DMS53 (cell line): ENCODE measurements at regions not wholly inside any gene's neighbourhood (a gene's known extent, or its start where the extent isn't known, plus 50 kb on each side); places are given as distances from the start of the nearest gene placed in this dataset.

Source experiments
- DNase-seq: peaks from one replicate; lab custom pipeline; 2025; lab: John Stamatoyannopoulos, UW

- DNase-seq, result no peak
Observed at GRCh38 chr6:146865756-146866379, 267.1 kb downstream of the ADGB start.

DNA sequence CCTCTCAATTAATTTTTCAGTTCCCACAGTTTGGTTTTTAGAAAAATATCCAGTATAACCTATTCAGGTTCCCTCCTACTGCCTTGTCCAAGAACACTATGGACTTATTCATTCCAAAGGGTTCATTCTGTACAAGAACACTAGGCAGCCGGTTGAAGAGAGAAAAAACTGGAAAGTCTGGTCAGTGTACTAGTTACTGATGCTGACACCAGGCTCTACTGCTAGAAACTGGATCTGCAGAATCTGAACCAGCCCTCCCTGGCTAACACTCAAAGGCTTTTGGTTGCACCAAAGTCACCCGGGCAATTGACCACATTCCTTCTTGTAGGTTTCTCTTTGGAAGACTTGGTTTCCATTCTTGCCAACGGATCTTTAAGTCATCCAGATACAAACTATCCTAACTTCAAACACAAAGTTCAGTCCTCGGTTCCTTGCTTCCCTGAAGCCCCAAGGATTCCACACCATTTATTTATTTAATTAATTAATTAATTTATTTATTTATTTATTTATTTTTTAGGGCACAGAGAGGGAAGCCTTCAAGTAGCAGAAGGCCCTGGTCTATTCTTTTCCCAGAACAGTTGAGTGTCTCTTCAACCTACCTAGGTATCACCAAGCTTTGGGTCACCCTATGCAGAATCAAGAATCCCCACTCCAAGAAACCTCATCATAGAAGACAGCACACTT, 268.1 kb downstream of the ADGB start:
- no peak for DNase-seq

- no peak for DNase-seq
Observed at GRCh38 chr6:146868671-146869209, 270.0 kb downstream of the ADGB start.

GRCh38 chr6:146870760-146871159, 272.0 kb downstream of the ADGB start:
- DNase-seq, result no peak

DNA sequence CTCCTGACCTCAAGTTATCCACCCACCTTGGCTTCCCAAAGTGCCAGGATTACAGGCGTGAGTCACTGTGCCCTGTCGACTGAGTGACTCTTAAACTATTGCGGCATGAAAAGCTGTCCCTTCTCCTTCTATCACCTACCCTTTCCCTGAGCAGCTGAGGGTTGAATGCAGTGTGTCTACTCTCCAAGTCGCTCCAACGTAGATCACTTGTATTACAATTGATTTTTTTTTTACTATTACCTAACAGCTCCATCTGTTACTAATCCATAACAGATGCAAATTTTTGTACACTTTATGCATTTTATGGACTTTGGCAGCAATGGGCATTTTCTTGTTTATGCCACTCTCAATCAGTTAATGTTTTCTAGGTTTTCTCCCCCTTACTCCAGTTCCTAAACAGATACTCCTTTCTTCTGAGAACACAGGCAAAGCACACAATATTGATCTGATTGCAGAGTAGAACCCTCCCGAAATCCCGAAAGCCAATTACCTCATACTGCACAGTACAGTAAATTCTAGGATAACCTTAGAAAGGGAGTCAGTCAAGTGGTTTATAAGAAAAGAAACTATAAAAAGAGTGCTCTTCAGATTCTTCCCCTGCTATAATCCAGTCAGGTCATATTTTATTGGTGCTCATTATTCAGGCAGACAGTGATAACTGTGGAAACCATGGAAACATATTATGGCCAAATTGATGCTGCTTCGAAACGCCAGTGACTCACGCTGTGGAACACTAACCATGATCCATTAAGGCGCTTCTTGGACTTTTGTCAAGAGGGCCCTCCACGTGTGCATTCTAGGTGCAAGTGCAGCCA, 273.0 kb downstream of the ADGB start:
- no peak for DNase-seq

DNA sequence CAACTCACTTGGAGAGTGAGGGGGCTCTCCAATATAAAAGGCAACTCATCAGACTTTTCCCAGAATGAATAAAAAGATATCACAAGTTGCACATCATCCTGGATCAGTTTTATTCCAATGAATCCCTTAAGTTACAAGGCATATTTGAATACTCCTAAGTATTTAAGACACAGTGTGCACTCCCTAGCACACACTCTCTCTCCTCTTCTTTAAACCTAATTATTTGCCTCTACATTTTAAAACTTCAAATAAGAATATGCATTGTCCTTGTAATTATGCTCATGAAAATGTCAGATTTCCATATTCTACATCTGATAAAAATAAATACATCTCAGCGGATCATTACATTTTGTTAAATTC, 273.6 kb downstream of the ADGB start:
- DNase-seq, result no peak

- DNase-seq, result no peak
Observed at GRCh38 chr6:146874278-146875018, 275.7 kb downstream of the ADGB start.

GRCh38 chr6:146875927-146876270, 277.1 kb downstream of the ADGB start:
- no peak for DNase-seq

- peak; percentile 2 for DNase-seq
Observed at GRCh38 chr6:146876271-146877151, 277.7 kb downstream of the ADGB start.

DNA sequence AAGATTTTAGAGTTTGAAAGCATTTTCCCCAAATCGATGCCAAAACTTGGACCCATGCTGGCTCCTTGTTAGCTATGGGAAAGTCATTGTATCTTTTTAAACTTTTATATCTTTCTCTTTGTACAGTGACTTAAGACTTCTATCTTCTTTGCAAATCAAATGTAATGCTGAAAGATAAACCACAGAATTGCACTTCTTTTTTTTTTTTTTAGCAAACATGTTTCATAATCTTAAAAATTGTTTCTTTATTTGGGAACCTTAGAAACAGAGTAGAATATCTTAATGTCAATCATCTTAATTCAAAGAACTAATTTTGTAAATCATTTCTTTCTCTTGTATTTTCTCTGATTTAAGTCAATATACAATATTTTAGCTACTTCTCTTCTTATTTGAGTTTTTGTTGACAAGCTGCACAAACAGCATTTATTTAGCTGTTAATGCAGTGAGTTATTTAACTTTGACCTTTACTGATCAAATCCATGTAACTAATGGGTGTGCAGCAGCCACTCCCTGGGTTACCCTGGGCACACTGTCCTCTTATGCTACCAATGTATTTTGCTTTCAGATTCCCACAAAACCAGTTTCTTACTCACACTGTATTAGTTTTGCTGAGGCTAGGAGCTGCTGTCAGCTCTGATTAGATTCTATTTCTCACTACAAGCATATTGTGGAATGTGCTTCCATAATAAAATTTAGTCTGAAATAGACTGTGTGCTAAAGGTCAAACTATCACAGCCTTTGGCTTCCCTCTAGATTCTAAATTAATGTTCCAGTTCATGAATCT, 279.6 kb downstream of the ADGB start:
- DNase-seq, result no peak

DNA sequence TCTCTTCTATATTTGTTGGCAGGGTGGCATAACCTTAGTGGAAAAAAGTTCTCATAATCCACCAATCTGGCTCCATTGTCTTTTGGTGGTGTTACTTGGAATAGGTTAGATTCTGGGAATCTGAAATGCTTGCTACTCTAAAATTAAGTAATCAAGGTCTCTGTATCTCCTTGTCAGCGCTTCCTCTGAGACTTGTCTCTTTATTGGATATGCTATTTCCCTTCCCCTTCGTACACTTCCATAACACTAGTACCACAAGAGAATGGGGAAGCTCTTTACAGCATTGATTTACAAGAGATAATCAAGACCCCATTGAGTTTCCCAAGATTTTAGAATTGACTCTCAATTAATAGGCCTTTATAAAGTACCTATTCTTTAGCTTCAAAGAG, 280.2 kb downstream of the ADGB start:
- no peak for DNase-seq

DNA sequence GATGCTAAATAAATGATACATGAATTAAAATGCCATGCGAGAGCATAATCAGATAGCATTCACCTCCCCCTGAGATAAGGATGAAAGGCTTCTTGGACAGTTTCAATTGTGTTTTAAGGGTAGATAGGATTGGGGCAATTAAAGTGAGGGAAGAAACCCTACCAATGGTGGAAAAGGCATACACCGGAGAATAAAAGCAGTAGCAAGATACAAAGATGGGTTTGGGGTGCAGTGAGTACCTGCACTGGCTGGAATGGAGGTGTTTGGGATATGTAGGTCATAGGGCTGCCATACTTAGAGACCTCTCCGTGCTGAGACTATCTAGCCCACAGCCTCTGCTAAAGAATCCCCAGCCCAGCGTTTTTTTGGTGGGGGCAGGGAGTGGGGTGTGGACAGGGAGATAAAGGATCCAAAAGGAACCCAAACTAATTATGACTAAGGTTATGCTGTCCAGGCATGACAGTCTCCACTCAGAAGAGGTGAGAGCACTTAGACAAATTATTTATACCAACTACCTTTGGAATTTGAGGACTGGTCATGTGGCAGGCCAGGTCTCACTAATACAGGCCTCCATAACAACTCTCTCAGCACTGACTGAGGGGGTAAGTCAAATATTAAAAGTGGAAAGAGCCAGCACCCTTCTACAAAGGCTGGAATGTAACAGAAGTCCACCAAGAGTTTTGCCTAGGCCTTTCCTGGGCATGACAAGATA, 280.8 kb downstream of the ADGB start:
- DNase-seq, result no peak

DNA sequence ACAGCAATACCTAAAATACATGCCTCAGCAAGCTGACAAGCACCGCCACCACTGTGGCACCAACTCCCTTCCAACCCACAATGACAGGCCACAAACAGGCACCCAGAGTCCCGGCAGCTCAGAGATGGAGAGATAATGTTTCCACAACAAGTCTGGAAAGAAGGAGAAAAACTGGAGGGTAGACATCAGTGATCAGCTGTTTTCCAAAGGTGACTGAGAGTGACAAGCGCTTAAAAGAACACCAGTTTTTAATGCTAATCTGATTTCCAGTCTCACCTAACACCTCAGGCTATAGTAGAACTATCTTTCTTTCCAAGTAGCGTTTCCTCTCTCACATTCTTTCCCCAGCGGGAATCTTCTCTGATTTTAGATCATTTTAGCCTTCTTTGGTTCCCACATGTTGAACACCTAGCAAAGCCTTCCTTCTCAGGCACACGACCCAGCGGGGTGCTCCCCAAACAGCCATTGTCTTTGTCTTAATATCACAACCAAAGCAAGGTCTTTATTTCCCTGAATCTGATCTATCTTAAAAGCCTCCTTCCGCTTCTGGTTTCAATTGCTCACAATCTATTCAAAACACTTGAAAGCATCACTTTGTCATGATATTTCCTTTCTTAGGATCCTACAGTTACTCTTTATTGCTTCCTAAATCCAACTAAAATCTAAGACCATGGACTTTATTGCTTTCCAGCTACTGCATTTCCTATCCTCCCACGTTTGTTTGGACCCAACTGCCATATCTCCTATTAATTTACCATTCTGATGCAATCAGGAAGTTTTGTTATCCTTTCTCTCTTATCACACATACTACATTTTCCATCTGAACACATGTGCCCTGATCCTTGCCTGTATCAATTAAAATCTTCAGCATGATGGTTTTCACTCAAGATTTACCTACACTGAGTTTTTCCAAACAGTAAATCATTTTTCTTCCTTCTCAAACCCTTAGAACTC, 282.7 kb downstream of the ADGB start:
- no peak for DNase-seq

- peak; percentile 6 for DNase-seq
Observed at GRCh38 chr6:146883640-146884531, 285.1 kb downstream of the ADGB start.

DNA sequence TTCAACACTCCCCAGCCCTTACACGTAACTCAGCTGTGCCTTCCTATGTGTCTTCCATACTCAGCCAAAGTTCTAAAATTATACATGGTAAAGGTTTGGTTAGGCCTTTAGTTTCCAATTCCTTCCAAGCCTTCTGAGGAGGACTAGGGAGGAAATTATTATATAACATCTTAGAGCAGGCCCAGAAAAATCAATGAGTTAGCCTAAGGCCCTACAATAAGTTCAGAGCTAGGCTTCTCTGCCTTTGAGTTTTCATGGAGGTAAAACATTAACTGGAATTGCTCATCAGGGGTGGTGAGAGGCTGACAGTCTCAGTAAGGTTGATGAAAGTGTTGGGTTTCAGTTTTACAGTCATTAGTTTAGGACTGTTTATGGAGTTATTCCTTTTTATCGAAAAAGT, 286.0 kb downstream of the ADGB start:
- peak; percentile 37 for DNase-seq

GRCh38 chr6:146885708-146886457, 287.1 kb downstream of the ADGB start:
- DNase-seq, result no peak
